ENCODE measurements at regions not wholly inside any gene's neighbourhood (a gene's known extent, or its start where the extent isn't known, plus 50 kb on each side); places are given as distances from the start of the nearest gene placed in this dataset.

GRCh38 chr2:16060125-16060935 is 120.0 kb downstream of the MYCN start:
- TF ChIP-seq, protein P1, sequence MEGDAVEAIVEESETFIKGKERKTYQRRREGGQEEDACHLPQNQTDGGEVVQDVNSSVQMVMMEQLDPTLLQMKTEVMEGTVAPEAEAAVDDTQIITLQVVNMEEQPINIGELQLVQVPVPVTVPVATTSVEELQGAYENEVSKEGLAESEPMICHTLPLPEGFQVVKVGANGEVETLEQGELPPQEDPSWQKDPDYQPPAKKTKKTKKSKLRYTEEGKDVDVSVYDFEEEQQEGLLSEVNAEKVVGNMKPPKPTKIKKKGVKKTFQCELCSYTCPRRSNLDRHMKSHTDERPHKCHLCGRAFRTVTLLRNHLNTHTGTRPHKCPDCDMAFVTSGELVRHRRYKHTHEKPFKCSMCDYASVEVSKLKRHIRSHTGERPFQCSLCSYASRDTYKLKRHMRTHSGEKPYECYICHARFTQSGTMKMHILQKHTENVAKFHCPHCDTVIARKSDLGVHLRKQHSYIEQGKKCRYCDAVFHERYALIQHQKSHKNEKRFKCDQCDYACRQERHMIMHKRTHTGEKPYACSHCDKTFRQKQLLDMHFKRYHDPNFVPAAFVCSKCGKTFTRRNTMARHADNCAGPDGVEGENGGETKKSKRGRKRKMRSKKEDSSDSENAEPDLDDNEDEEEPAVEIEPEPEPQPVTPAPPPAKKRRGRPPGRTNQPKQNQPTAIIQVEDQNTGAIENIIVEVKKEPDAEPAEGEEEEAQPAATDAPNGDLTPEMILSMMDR (IDR thresholded peaks at IDR 0.05; ENCODE audit: poor library complexity, severe bottlenecking) = no peak
- TF ChIP-seq EZH2 (IDR thresholded peaks at IDR 0.05; ENCODE audit: borderline replicate concordance, insufficient read depth, low read length, poor library complexity, severe bottlenecking) = no peak
